HuH-7 (cell line): ENCODE measurements at regions not wholly inside any gene's neighbourhood (a gene's known extent, or its start where the extent isn't known, plus 50 kb on each side); places are given as distances from the start of the nearest gene placed in this dataset.

Experiments used
- DNase-seq: peaks from one replicate; pipeline ENCODE4 v3.0.0; 2011; ENCODE audit warnings: low spot score

- no peak for DNase-seq
Observed at GRCh38 chr9:630817-631216, 210.7 kb upstream of the DMRT1 start.

GRCh38 chr9:631596-631995 is 209.9 kb upstream of the DMRT1 start:
- no peak for DNase-seq

DNA sequence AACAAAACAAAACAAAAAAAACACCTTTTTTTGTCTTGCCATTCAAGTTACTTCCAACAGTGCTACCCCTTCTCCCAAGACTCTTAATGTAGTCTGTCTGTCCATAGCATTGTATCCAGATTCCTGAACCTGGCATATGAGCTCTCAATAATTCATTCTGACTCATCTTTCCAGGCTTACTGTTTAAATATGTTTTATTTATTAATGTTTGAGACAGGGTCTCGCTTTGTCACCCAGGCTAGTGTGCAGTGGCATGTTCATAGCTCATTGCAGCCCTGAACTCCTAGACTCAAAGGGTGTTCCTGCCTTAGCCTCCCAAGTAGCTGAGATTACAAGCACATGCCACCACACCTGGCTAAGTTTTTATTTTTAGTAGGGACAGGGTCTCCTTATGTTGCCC is 208.0 kb upstream of the DMRT1 start:
- no peak for DNase-seq

DNA sequence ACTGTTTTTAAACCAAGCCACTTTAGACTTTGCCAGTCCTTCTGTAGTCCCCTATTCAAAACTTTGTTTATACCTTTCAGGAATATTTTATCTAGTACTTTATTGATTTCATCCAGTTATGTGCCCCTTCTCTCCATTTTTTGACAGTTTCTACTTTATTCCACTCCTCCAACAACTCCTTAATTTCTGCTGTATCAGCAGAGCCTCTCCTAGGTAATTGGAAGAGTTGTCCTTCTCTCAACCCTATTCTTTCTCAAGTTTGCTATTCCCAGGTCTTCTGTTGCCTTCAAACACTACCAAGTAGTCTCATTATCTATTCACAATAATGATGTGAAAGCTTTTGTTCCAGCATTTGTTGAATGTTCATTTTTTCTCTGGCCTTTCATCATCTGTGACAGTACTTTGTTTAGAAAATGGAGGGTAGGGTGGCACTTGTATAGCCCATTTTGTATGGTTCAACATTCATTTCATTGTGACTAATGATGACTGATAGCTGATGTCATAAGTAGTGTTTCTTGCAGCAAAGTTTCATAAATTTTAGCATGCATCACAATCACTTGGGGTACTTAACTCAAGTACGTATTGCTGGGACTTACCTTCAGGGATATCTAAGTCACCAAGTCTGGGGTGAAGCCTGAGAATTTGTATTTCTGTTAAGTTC is 204.4 kb upstream of the DMRT1 start:
- DNase-seq, result no peak

DNA sequence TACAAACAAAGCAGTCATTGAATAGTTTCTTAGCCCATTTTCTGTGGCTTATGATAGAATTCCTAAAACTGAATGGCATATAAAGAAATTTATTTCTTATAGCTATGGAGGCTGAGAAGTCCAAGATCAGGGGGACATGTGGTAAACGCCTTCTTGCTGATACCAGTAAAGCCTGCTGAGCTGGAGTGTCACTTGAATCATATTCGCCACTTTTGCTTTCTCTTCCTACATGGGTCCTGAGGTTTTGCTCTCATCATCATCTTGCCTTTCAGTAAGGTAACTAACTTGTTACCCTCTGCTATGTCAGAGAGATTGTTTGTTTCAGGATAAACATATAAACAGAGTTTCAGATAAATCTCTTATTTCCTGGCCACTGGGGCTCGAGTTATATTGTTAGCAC is 203.3 kb upstream of the DMRT1 start:
- no peak for DNase-seq

- DNase-seq, result no peak
Observed at GRCh38 chr9:642014-642413, 199.5 kb upstream of the DMRT1 start.

GRCh38 chr9:643966-644365 is 197.5 kb upstream of the DMRT1 start:
- no peak for DNase-seq

DNA sequence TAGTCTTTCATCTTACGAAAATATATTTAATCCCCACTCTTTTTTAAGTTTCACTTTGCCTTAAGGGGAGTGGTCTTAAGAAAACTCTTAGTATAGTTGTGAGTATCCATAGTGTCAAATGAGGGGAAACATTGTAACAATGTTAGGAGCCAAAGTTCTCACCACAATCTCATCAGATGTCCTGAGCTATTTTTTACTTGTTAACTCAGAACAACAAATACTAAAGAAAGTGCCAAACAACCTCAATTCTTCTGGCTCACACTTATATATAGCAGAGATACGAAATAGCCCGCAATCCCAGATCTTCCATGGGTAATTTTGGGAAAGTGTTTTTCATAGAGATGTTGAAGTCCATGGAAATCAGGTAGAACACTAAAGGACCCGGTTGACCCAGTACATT is 194.0 kb upstream of the DMRT1 start:
- no peak for DNase-seq

- no peak for DNase-seq
Observed at GRCh38 chr9:649128-650074, 192.1 kb upstream of the DMRT1 start.

DNA sequence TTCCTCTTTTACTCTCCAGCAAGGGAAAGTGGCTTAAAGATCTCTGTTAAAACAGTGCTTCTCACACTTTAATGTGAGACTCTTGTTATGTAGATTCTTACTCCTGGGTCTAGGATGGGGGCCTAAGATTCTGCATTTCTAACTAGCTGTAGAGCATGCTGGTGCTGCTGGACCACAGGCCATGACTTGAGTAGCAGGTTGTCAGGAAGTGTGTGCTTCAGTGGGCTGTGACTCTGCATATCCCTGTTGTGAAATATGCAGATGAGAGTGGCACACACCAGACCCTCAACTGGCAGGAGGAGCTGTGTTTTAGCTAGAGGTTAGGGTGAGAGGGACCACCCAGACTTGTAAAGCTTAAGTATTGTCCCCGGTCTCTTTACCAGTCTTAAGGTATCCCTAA is 191.1 kb upstream of the DMRT1 start:
- no peak for DNase-seq

GRCh38 chr9:651371-651770 is 190.1 kb upstream of the DMRT1 start:
- no peak for DNase-seq

- no peak for DNase-seq
Observed at GRCh38 chr9:652914-653313, 188.6 kb upstream of the DMRT1 start.

- DNase-seq, result no peak
Observed at GRCh38 chr9:653421-653820, 188.1 kb upstream of the DMRT1 start.

DNA sequence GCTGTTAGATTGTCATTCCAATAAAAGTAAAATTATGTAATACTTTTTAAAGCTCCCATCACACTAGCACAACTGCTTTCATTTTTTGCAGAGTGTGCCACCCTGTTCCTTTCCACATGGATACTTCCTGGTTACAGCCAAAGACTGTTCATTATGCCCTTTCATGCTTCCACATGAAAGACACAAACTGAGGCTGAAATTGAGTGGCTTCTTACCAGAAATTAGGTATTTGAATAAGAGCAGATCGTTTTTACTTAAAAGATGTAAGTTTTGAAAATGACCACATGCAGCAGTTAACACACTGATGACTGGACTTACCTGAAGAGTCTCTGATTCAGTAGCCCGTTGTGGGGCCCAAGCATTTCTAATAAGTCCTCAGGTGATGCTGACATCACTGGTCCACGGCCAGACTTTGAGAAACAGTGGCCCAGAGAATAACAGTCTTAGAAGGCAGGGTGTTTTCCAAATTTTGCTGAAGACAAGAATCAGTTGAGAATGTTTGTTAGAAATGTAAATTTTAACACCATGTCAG is 187.6 kb upstream of the DMRT1 start:
- DNase-seq, result no peak

- no peak for DNase-seq
Observed at GRCh38 chr9:655875-656274, 185.6 kb upstream of the DMRT1 start.

DNA sequence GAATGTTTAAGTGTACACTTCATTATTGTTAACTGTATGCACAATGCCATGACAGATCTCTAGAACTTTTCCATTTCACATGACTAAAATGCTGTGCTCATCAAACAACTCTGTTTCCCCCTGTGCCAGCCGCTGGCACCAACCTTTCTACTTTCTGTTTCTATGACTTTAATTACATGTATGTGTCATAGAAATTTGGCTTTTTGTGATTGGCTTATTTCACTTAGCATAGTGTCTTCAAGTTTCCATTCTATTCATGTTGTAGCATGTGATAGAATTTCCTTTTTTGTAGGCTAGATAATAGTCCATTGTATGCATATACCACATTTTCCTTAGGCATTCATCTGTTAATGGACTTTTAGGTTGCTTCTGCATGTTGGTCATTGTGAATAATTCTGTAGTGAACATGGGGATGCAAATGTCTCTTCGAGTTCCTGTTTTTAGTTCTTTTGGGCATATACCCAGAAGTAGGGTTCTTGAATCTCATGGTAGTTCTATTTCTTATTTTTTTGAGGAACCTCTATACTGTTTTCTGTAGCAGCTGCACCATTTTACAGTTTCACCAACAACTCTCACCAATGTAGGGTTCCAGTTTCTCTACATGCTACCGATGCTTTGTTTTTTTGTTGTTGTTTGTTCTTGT is 184.4 kb upstream of the DMRT1 start:
- no peak for DNase-seq

- DNase-seq, result no peak
Observed at GRCh38 chr9:659286-659685, 182.2 kb upstream of the DMRT1 start.

GRCh38 chr9:660227-660626 is 181.3 kb upstream of the DMRT1 start:
- no peak for DNase-seq

GRCh38 chr9:663541-663940 is 178.0 kb upstream of the DMRT1 start:
- no peak for DNase-seq

DNA sequence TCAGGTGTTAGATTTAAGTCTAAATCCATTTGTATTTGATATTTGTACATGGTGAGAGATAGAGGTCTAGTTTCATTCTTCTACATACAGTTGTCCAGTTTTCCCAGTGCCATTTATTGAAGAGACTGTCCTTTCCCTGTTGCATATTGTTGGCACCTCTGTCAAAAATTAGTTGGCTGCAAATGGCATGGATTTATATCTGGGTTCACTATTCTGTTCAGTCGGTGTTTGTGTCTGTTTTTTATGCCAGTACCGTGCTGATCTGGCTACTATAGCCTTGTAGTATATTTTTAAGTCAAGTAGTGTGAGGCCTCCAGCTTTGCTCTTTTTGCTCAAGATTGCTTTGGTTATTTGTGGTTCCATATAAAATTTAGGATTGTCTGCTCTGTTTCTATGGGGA is 176.2 kb upstream of the DMRT1 start:
- no peak for DNase-seq

DNA sequence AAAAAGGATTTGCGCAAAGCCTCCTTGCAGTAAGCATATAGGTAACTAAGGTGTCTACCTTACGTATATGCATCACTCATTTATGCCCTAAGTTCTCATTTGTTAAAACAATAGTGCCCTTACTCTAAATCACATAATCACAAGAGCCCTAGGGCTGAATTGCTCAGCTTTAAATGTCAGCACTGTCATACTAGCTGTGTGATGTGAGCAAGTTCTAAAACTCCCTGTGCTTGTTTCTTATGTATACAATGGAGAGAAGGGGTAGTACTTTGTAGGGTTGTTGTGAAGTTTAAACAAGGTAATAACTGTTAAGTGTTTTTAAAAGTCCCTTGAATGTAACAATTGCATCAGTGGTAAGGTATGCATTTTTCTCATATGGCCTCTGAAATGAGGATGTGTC is 169.5 kb upstream of the DMRT1 start:
- DNase-seq, result no peak

DNA sequence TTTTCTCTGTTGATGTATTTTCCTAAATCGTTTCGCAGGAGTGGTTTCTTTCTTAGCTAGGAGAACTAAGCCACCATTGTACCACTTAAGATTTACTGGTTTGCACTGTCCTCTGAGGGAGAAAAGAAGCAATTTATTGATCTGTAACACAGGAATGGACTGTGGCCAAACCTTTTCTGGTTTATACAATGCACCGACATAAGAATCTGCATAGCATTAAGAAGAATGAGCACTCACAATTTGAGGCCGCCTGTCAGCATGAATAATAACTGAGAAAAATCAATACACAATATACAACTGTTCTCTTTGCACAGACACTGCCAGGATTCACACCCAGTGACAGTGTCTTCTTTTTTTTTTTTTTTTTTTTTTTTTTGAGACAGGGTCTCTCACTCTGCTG is 168.6 kb upstream of the DMRT1 start:
- no peak for DNase-seq
